Neural progenitor cell (in vitro differentiated cells): ENCODE measurements at regions not wholly inside any gene's neighbourhood (a gene's known extent, or its start where the extent isn't known, plus 50 kb on each side); places are given as distances from the start of the nearest gene placed in this dataset.

Experiments used
- CTCF ChIP-seq: fragments of 200-600 bp; sonication (generic); IDR thresholded peaks from 2 replicates; pipeline ENCODE4 v1.5.1; 2017; ENCODE audit warnings: antibody characterized with exemption, mild to moderate bottlenecking
- EZH2 ChIP-seq: fragments of 200-600 bp; sonication (generic); IDR thresholded peaks from 2 replicates; pipeline ENCODE4 v1.6.1; 2017; ENCODE audit warnings: antibody characterized with exemption, mild to moderate bottlenecking, moderate library complexity
- EZH2phosphoT487 ChIP-seq: fragments of 200-600 bp; sonication (generic); IDR thresholded peaks from 2 replicates; pipeline ENCODE4 v1.6.1; 2017; ENCODE audit warnings: antibody characterized with exemption

- TF ChIP-seq CTCF (no peak), EZH2 (no peak), EZH2phosphoT487 (no peak)
These were observed 114.6 kb downstream of the TUSC7 start for GRCh38 chr3:116824208-116824607.
